ENCODE measurements at regions not wholly inside any gene's neighbourhood (a gene's known extent, or its start where the extent isn't known, plus 50 kb on each side); places are given as distances from the start of the nearest gene placed in this dataset.
A peak's percentile ranks its signal among the peaks of the same experiment; 100 is the strongest.

GRCh38 chr5:101788797-101789196 is 507.3 kb downstream of the SLCO4C1 start:
- no peaks in the 10 kb centered on the region for H3K4me1 ChIP-seq (ENCODE audit: control insufficient read depth in 4 of 4, insufficient read depth in 4 of 4, low read length in 3 of 4)
- DNase-seq (ENCODE audit: low spot score), result no peak
- H3K27ac ChIP-seq (ENCODE audit: low read depth in 1 of 2, low read length in 2 of 2), result no peak overlapping the region
- TF ChIP-seq JUND (IDR thresholded peaks at IDR 0.05), result no peak
- no peak for TF ChIP-seq HNF4G (IDR thresholded peaks at IDR 0.05)
- no peak for TF ChIP-seq YY1 (IDR thresholded peaks at IDR 0.05)
- no peak for TF ChIP-seq SP1 (IDR thresholded peaks at IDR 0.05)
- no peak for TF ChIP-seq GABPA (IDR thresholded peaks at IDR 0.05 in 1 of 2, conservative IDR thresholded peaks at IDR 0.05 in 1 of 2)
- H3K9ac ChIP-seq (ENCODE audit: low read depth in 1 of 2, low read length in 2 of 2), result no peak overlapping the region
- H3K9me3 ChIP-seq (ENCODE audit: control insufficient read depth in 4 of 4, low read length in 3 of 4), result peaks cover 0 to 2% (median 0%) of the 10 kb centered on the region in 4 donors
- no peak overlapping the region for H3K4me3 ChIP-seq (ENCODE audit: low read depth in 1 of 3, low read length in 3 of 3)
- H3K27me3 ChIP-seq (ENCODE audit: control insufficient read depth in 4 of 4, insufficient read depth in 4 of 4, low read length in 3 of 4), result peaks cover 0 to 2% (median 0%) of the 10 kb centered on the region in 4 donors
- 73% methylated on average over 4 of the region's 4 CpGs for WGBS
- no peaks in the 10 kb centered on the region for H3K36me3 ChIP-seq (ENCODE audit: control insufficient read depth in 4 of 4, insufficient read depth in 3 of 4, low read depth in 1 of 4, low read length in 3 of 4)

- DNase-seq (ENCODE audit: low spot score), result no peak
- Histone ChIP-seq H3K36me3 (ENCODE audit: control insufficient read depth in 4 of 4, insufficient read depth in 3 of 4, low read depth in 1 of 4, low read length in 3 of 4) (no peaks in the 10 kb centered on the region), H3K4me1 (ENCODE audit: control insufficient read depth in 4 of 4, insufficient read depth in 4 of 4, low read length in 3 of 4) (no peaks in the 10 kb centered on the region), H3K4me3 (ENCODE audit: low read depth in 1 of 3, low read length in 3 of 3) (no peak overlapping the region), H3K9me3 (ENCODE audit: control insufficient read depth in 4 of 4, low read length in 3 of 4) (no peaks in the 10 kb centered on the region), H3K27me3 (ENCODE audit: control insufficient read depth in 4 of 4, insufficient read depth in 4 of 4, low read length in 3 of 4) (peaks cover 0 to 2% (median 0%) of the 10 kb centered on the region in 4 donors), H3K9ac (ENCODE audit: low read depth in 1 of 2, low read length in 2 of 2) (no peak overlapping the region), H3K27ac (ENCODE audit: low read depth in 1 of 2, low read length in 2 of 2) (no peak overlapping the region)
- no peak for TF ChIP-seq RAD21 (IDR thresholded peaks at IDR 0.05)
- no peak for TF ChIP-seq EGR1 (IDR thresholded peaks at IDR 0.05; ENCODE audit: low read depth in 2 of 2)
- no peak for TF ChIP-seq SP1 (IDR thresholded peaks at IDR 0.05)
- no peak for TF ChIP-seq HNF4A (conservative IDR thresholded peaks at IDR 0.05)
- TF ChIP-seq YY1 (IDR thresholded peaks at IDR 0.05), result no peak
- TF ChIP-seq MAX (IDR thresholded peaks at IDR 0.05), result no peak
- no peak for TF ChIP-seq REST (IDR thresholded peaks at IDR 0.05)
- WGBS, result 47% methylated on average over 2 of the region's 2 CpGs
Observed at GRCh38 chr5:101785090-101785489, 511.0 kb downstream of the SLCO4C1 start.

- H3K36me3 ChIP-seq (ENCODE audit: control insufficient read depth in 4 of 4, insufficient read depth in 3 of 4, low read depth in 1 of 4, low read length in 3 of 4), result no peaks in the 10 kb centered on the region
- no peaks in the 10 kb centered on the region for H3K4me1 ChIP-seq (ENCODE audit: control insufficient read depth in 4 of 4, insufficient read depth in 4 of 4, low read length in 3 of 4)
- peak overlapping the region in 1 of 3 donors; percentile 25 for H3K4me3 ChIP-seq (ENCODE audit: low read depth in 1 of 3, low read length in 3 of 3)
- TF ChIP-seq FOXA1 (IDR thresholded peaks at IDR 0.05) (no peak), RXRA (IDR thresholded peaks at IDR 0.05) (no peak), TAF1 (conservative IDR thresholded peaks at IDR 0.05) (no peak), HNF4G (IDR thresholded peaks at IDR 0.05) (no peak), EGR1 (IDR thresholded peaks at IDR 0.05; ENCODE audit: low read depth in 2 of 2) (no peak), CTCF (IDR thresholded peaks at IDR 0.05; ENCODE audit: low read depth, low read length, missing input control) (no peak), SP1 (IDR thresholded peaks at IDR 0.05) (no peak), NR2F2 (IDR thresholded peaks at IDR 0.05) (no peak), MAX (IDR thresholded peaks at IDR 0.05) (no peak)
- H3K27me3 ChIP-seq (ENCODE audit: control insufficient read depth in 4 of 4, insufficient read depth in 4 of 4, low read length in 3 of 4), result peaks cover 0 to 2% (median 0%) of the 10 kb centered on the region in 4 donors
- H3K9me3 ChIP-seq (ENCODE audit: control insufficient read depth in 4 of 4, low read length in 3 of 4), result no peaks in the 10 kb centered on the region
- DNase-seq (ENCODE audit: low spot score), result no peak
- H3K27ac ChIP-seq (ENCODE audit: low read depth in 1 of 2, low read length in 2 of 2), result no peak overlapping the region
- H3K9ac ChIP-seq (ENCODE audit: low read depth in 1 of 2, low read length in 2 of 2), result no peak overlapping the region
- WGBS, result 40% methylated on average over 26 of the region's 26 CpGs
Observed at GRCh38 chr5:101783241-101784013, 512.7 kb downstream of the SLCO4C1 start.

Measured in liver (tissue), 8 donors.